Body of pancreas (tissue), 4 donors: ENCODE measurements at regions not wholly inside any gene's neighbourhood (a gene's known extent, or its start where the extent isn't known, plus 50 kb on each side); places are given as distances from the start of the nearest gene placed in this dataset.

ENCODE experiments used
- ATAC-seq: fragments of 150-250 bp; one replicate; pipeline ENCODE4 v1.9.1; 2016
- DNase-seq, 4 donors: peaks; one replicate each; pipeline ENCODE4 v3.0.0-alpha.2; 2019
- H3K27ac ChIP-seq, 4 donors: fragments of 200-600 bp; sonication (generic); 1 replicate in 3 of 4; 2 replicates in 1 of 4; pipeline versions ENCODE4 v1.5.1 to v1.6.1; 2016 to 2019; ENCODE audit warnings: mild to moderate bottlenecking in 1 of 4, mixed read lengths in 1 of 4, moderate library complexity in 1 of 4
- H3K27me3 ChIP-seq, 2 donors: fragments of 200-600 bp; sonication (generic); one replicate each; pipeline ENCODE4 v1.6.0; 2016; ENCODE audit warnings: mild to moderate bottlenecking in 1 of 2
- H3K36me3 ChIP-seq, 2 donors: fragments of 200-600 bp; sonication (generic); replicated peaks in 1 of 2; 2 replicates each; pipeline ENCODE4 v1.5.1; 2016; ENCODE audit warnings: low read depth in 2 of 2; ENCODE audit not compliant: insufficient read depth in 1 of 2
- H3K4me1 ChIP-seq: fragments of 200-600 bp; sonication (generic); one replicate; pipeline ENCODE4 v1.6.0; 2016
- H3K4me3 ChIP-seq, 2 donors: fragments of 200-600 bp; sonication (generic); 1 replicate in 1 of 2; 2 replicates in 1 of 2; pipeline ENCODE4 v1.5.1; 2016 to 2019
- H3K9me3 ChIP-seq, 3 donors: fragments of 200-600 bp; sonication (generic); 1 replicate in 2 of 3; 2 replicates in 1 of 3; pipeline ENCODE4 v1.5.1; 2016
- CTCF ChIP-seq, 7 experiments: fragments of 450-650 bp in 4 of 7; fragments of 200-600 bp in 3 of 7; sonication (generic) in 3 of 7; IDR thresholded peaks; one replicate each; pipeline ENCODE4 v1.5.1; 2016 to 2019; ENCODE audit warnings: antibody characterized with exemption in 7 of 7
- POLR2A ChIP-seq, 3 donors: fragments of 450-650 bp; IDR thresholded peaks; one replicate each; pipeline ENCODE4 v1.6.1; 2016; ENCODE audit warnings: antibody characterized with exemption in 3 of 3, mild to moderate bottlenecking in 2 of 3
- WGBS, 2 donors: methylation state at CpG; one replicate each; pipeline ENCODE4 v1.1.5; 2017; 5-methylcytosine and 5-hydroxymethylcytosine counted together
- intact Hi-C: fragments of 100-400 bp; cut with DNase I; formaldehyde crosslinking; loops from one replicate; pipeline ENCODE4 v1.15.1; 2023

- intact Hi-C loops, result no loop called here
- H3K27me3 ChIP-seq, result no peaks in the 10 kb centered on the region
- TF ChIP-seq POLR2A (IDR thresholded peaks at IDR 0.05) (no peak), CTCF (IDR thresholded peaks at IDR 0.05) (no peak)
- H3K4me1 ChIP-seq, result no peaks in the 10 kb centered on the region
- no peaks in the 10 kb centered on the region for H3K36me3 ChIP-seq
- ATAC-seq (no peak), DNase-seq (no peak)
- no peaks in the 10 kb centered on the region for H3K9me3 ChIP-seq
- H3K27ac ChIP-seq, result no peak overlapping the region
- H3K4me3 ChIP-seq, result no peak overlapping the region
Observed at GRCh38 chr15:35197306-35197705, 112.2 kb upstream of the NANOGP8 start.

- H3K4me1 ChIP-seq, result no peaks in the 10 kb centered on the region
- no peak overlapping the region for H3K4me3 ChIP-seq
- intact Hi-C loops, result no loop called here
- DNase-seq, result no peak
- no peak for ATAC-seq
- H3K36me3 ChIP-seq, result no peaks in the 10 kb centered on the region
- WGBS, 2 donors, result 87 to 88% methylated on average over 5 of the region's 5 CpGs
- H3K27me3 ChIP-seq, result no peaks in the 10 kb centered on the region
- no peak overlapping the region for H3K27ac ChIP-seq
- no peak for TF ChIP-seq POLR2A (IDR thresholded peaks at IDR 0.05)
- no peak for TF ChIP-seq CTCF (IDR thresholded peaks at IDR 0.05)
- peaks cover 0 to 4% (median 0%) of the 10 kb centered on the region in 3 donors for H3K9me3 ChIP-seq
Observed at GRCh38 chr15:35196273-35196672, 111.2 kb upstream of the NANOGP8 start.

- H3K9me3 ChIP-seq, result peaks cover 0 to 4% (median 0%) of the 10 kb centered on the region in 3 donors
- ATAC-seq (no peak), DNase-seq (no peak)
- 87 to 90% methylated on average over 3 of the region's 3 CpGs for WGBS, 2 donors
- H3K36me3 ChIP-seq, result no peaks in the 10 kb centered on the region
- no peak overlapping the region for H3K4me3 ChIP-seq
- H3K4me1 ChIP-seq, result no peaks in the 10 kb centered on the region
- TF ChIP-seq POLR2A (IDR thresholded peaks at IDR 0.05), result no peak
- no peak overlapping the region for H3K27ac ChIP-seq
- intact Hi-C loops, result no loop called here
- no peaks in the 10 kb centered on the region for H3K27me3 ChIP-seq
Observed at GRCh38 chr15:35195649-35196048, 110.6 kb upstream of the NANOGP8 start.

- Histone ChIP-seq H3K4me1 (no peaks in the 10 kb centered on the region), H3K36me3 (no peaks in the 10 kb centered on the region), H3K9me3 (peaks cover 0 to 4% (median 0%) of the 10 kb centered on the region in 3 donors), H3K27me3 (no peaks in the 10 kb centered on the region), H3K27ac (no peak overlapping the region), H3K4me3 (no peak overlapping the region)
- TF ChIP-seq POLR2A (IDR thresholded peaks at IDR 0.05) (no peak), CTCF (IDR thresholded peaks at IDR 0.05) (no peak)
- DNase-seq (no peak), ATAC-seq (no peak)
- WGBS, 2 donors, result 76 to 79% methylated on average over 1 of the region's 1 CpG
- intact Hi-C loops, result no loop called here
Observed at GRCh38 chr15:35195031-35195430, 109.9 kb upstream of the NANOGP8 start.

GRCh38 chr15:35194296-35194695, 109.2 kb upstream of the NANOGP8 start:
- Histone ChIP-seq H3K4me1 (no peaks in the 10 kb centered on the region), H3K36me3 (no peaks in the 10 kb centered on the region), H3K27ac (no peak overlapping the region), H3K4me3 (no peak overlapping the region), H3K9me3 (peaks cover 0 to 4% (median 0%) of the 10 kb centered on the region in 3 donors), H3K27me3 (no peaks in the 10 kb centered on the region)
- intact Hi-C loops, result no loop called here
- ATAC-seq (no peak), DNase-seq (no peak)
- 77 to 84% methylated on average over 2 of the region's 2 CpGs for WGBS, 2 donors
- TF ChIP-seq POLR2A (IDR thresholded peaks at IDR 0.05), result no peak
- no peak for TF ChIP-seq CTCF (IDR thresholded peaks at IDR 0.05)
